BLaER1 (cell line): ENCODE measurements at regions not wholly inside any gene's neighbourhood (a gene's known extent, or its start where the extent isn't known, plus 50 kb on each side); places are given as distances from the start of the nearest gene placed in this dataset.

Experiments used
- H3K27ac ChIP-seq: shearing (Covaris generic); formaldehyde crosslinking; 2 replicates; pipeline ENCODE4 v1.8.1; 2022
- H3K27me3 ChIP-seq: shearing (Covaris generic); formaldehyde crosslinking; 2 replicates; pipeline ENCODE4 v1.8.1; 2022
- H3K36me3 ChIP-seq: shearing (Covaris generic); formaldehyde crosslinking; 2 replicates; pipeline ENCODE4 v1.8.1; 2022
- H3K4me1 ChIP-seq: shearing (Covaris generic); formaldehyde crosslinking; 2 replicates; pipeline ENCODE4 v1.8.1; 2022
- H3K4me2 ChIP-seq: shearing (Covaris generic); formaldehyde crosslinking; 2 replicates; pipeline ENCODE4 v1.8.1; 2022
- H3K4me3 ChIP-seq: shearing (Covaris generic); formaldehyde crosslinking; 2 replicates; pipeline ENCODE4 v1.8.1; 2022
- H3K9ac ChIP-seq: shearing (Covaris generic); formaldehyde crosslinking; 2 replicates; pipeline ENCODE4 v1.8.1; 2022
- H3K9me3 ChIP-seq: shearing (Covaris generic); formaldehyde crosslinking; 2 replicates; pipeline ENCODE4 v1.8.1; 2022
- H4K20me1 ChIP-seq: shearing (Covaris generic); formaldehyde crosslinking; 2 replicates; pipeline ENCODE4 v1.8.1; 2022
- Cebpa-rat ChIP-seq: shearing (Covaris generic); IDR thresholded peaks from 2 replicates; pipeline ENCODE4 v1.8.1; 2022

DNA sequence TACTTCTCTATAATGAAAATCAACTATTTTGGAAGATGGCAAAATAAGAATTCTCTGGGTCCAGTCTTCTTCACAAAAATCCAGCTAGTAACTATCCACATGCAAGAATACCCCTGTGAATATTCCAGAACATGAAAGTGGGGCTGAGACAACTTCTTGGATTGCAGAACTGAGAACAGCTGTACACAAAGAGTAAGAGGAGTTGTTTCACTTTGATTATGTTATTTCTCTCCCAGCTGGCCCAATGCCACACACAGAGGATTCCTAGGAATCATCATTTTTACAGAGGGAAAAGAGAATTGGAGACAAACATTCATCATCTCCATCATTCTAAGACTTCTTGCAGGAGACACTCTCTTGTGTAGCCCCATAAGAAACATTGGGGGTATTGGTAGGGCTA is 782.2 kb upstream of the LCORL start:
- H4K20me1 ChIP-seq = no peaks in the 10 kb centered on the region
- H3K4me1 ChIP-seq = no peaks in the 10 kb centered on the region
- H3K9ac ChIP-seq = no peak overlapping the region
- no peaks in the 10 kb centered on the region for H3K36me3 ChIP-seq
- no peaks in the 10 kb centered on the region for H3K27me3 ChIP-seq
- no peaks in the 10 kb centered on the region for H3K9me3 ChIP-seq
- no peak for TF ChIP-seq Cebpa-rat
- H3K4me2 ChIP-seq = no peak overlapping the region
- H3K27ac ChIP-seq = no peak overlapping the region
- H3K4me3 ChIP-seq = no peak overlapping the region

- Histone ChIP-seq H3K4me2 (no peak overlapping the region), H3K9ac (no peak overlapping the region), H3K4me3 (no peak overlapping the region), H3K27ac (no peak overlapping the region), H3K4me1 (no peaks in the 10 kb centered on the region), H3K27me3 (no peaks in the 10 kb centered on the region), H3K36me3 (no peaks in the 10 kb centered on the region), H4K20me1 (no peaks in the 10 kb centered on the region), H3K9me3 (no peaks in the 10 kb centered on the region)
- no peak for TF ChIP-seq Cebpa-rat
Observed at GRCh38 chr4:18798123-18798522, 776.6 kb upstream of the LCORL start.

- H3K9me3 ChIP-seq = no peaks in the 10 kb centered on the region
- H3K4me3 ChIP-seq = no peak overlapping the region
- H3K36me3 ChIP-seq = no peaks in the 10 kb centered on the region
- H3K9ac ChIP-seq = no peak overlapping the region
- TF ChIP-seq Cebpa-rat = no peak
- no peaks in the 10 kb centered on the region for H3K27me3 ChIP-seq
- H3K4me1 ChIP-seq = no peaks in the 10 kb centered on the region
- no peaks in the 10 kb centered on the region for H4K20me1 ChIP-seq
- no peak overlapping the region for H3K27ac ChIP-seq
- H3K4me2 ChIP-seq = no peak overlapping the region
Observed at GRCh38 chr4:18795794-18796193, 774.2 kb upstream of the LCORL start.

GRCh38 chr4:18777190-18777930 is 755.8 kb upstream of the LCORL start:
- no peaks in the 10 kb centered on the region for H3K27me3 ChIP-seq
- H3K27ac ChIP-seq = no peak overlapping the region
- H3K4me1 ChIP-seq = no peaks in the 10 kb centered on the region
- peaks cover 7% of the 10 kb centered on the region for H3K9me3 ChIP-seq
- no peak overlapping the region for H3K9ac ChIP-seq
- H3K4me3 ChIP-seq = no peak overlapping the region
- no peak overlapping the region for H3K4me2 ChIP-seq
- no peaks in the 10 kb centered on the region for H3K36me3 ChIP-seq
- H4K20me1 ChIP-seq = no peaks in the 10 kb centered on the region
- no peak for TF ChIP-seq Cebpa-rat

GRCh38 chr4:18767921-18768320 is 746.4 kb upstream of the LCORL start:
- no peak overlapping the region for H3K9ac ChIP-seq
- no peaks in the 10 kb centered on the region for H3K9me3 ChIP-seq
- no peak for TF ChIP-seq Cebpa-rat
- H4K20me1 ChIP-seq = no peaks in the 10 kb centered on the region
- no peaks in the 10 kb centered on the region for H3K27me3 ChIP-seq
- no peaks in the 10 kb centered on the region for H3K36me3 ChIP-seq
- no peak overlapping the region for H3K4me2 ChIP-seq
- no peak overlapping the region for H3K27ac ChIP-seq
- H3K4me1 ChIP-seq = no peaks in the 10 kb centered on the region
- no peak overlapping the region for H3K4me3 ChIP-seq

GRCh38 chr4:18756671-18757070 is 735.1 kb upstream of the LCORL start:
- H3K9ac ChIP-seq = no peak overlapping the region
- H3K27me3 ChIP-seq = no peaks in the 10 kb centered on the region
- no peak overlapping the region for H3K27ac ChIP-seq
- H3K9me3 ChIP-seq = no peaks in the 10 kb centered on the region
- H4K20me1 ChIP-seq = no peaks in the 10 kb centered on the region
- TF ChIP-seq Cebpa-rat = no peak
- H3K36me3 ChIP-seq = no peaks in the 10 kb centered on the region
- H3K4me3 ChIP-seq = no peak overlapping the region
- no peak overlapping the region for H3K4me2 ChIP-seq
- no peaks in the 10 kb centered on the region for H3K4me1 ChIP-seq

- H3K27me3 ChIP-seq = no peaks in the 10 kb centered on the region
- no peak overlapping the region for H3K9ac ChIP-seq
- TF ChIP-seq Cebpa-rat = no peak
- H3K36me3 ChIP-seq = no peaks in the 10 kb centered on the region
- no peak overlapping the region for H3K4me2 ChIP-seq
- no peak overlapping the region for H3K27ac ChIP-seq
- H3K4me3 ChIP-seq = no peak overlapping the region
- no peaks in the 10 kb centered on the region for H3K4me1 ChIP-seq
- H4K20me1 ChIP-seq = no peaks in the 10 kb centered on the region
- no peaks in the 10 kb centered on the region for H3K9me3 ChIP-seq
Observed at GRCh38 chr4:18754180-18754579, 732.6 kb upstream of the LCORL start.

- H3K9me3 ChIP-seq = no peaks in the 10 kb centered on the region
- no peaks in the 10 kb centered on the region for H3K36me3 ChIP-seq
- no peak overlapping the region for H3K4me3 ChIP-seq
- H3K27me3 ChIP-seq = no peaks in the 10 kb centered on the region
- no peak overlapping the region for H3K9ac ChIP-seq
- TF ChIP-seq Cebpa-rat = no peak
- H3K27ac ChIP-seq = no peak overlapping the region
- H4K20me1 ChIP-seq = no peaks in the 10 kb centered on the region
- no peak overlapping the region for H3K4me2 ChIP-seq
- no peaks in the 10 kb centered on the region for H3K4me1 ChIP-seq
Observed at GRCh38 chr4:18751083-18751482, 729.5 kb upstream of the LCORL start.

DNA sequence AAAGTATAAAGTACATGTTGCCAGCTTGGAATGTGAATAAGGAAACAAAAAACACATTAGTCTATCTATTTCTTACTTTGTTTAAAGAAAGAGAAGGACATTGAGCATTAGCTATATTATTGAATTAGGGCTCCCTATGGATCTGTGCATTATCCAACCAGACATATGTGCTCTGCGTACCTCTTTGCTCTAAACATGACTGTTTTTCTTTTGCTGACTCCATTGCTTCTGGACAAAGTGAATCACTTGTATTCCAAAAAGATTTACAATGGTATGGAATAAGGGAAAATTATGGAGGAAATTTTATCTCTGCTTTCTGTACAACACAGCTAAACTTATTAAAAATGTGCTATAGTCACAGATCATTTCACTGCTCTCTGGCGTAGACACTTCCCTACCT is 727.8 kb upstream of the LCORL start:
- H3K4me3 ChIP-seq = no peak overlapping the region
- TF ChIP-seq Cebpa-rat = no peak
- no peaks in the 10 kb centered on the region for H4K20me1 ChIP-seq
- no peaks in the 10 kb centered on the region for H3K4me1 ChIP-seq
- no peaks in the 10 kb centered on the region for H3K36me3 ChIP-seq
- H3K9me3 ChIP-seq = no peaks in the 10 kb centered on the region
- no peaks in the 10 kb centered on the region for H3K27me3 ChIP-seq
- no peak overlapping the region for H3K27ac ChIP-seq
- no peak overlapping the region for H3K4me2 ChIP-seq
- H3K9ac ChIP-seq = no peak overlapping the region

- no peak overlapping the region for H3K4me3 ChIP-seq
- H3K9ac ChIP-seq = no peak overlapping the region
- H3K27me3 ChIP-seq = no peaks in the 10 kb centered on the region
- no peaks in the 10 kb centered on the region for H3K9me3 ChIP-seq
- no peaks in the 10 kb centered on the region for H4K20me1 ChIP-seq
- H3K27ac ChIP-seq = no peak overlapping the region
- no peaks in the 10 kb centered on the region for H3K36me3 ChIP-seq
- no peak overlapping the region for H3K4me2 ChIP-seq
- TF ChIP-seq Cebpa-rat = no peak
- no peaks in the 10 kb centered on the region for H3K4me1 ChIP-seq
Observed at GRCh38 chr4:18736551-18736950, 715.0 kb upstream of the LCORL start.
